HEK293T (cell line): ENCODE measurements at regions not wholly inside any gene's neighbourhood (a gene's known extent, or its start where the extent isn't known, plus 50 kb on each side); places are given as distances from the start of the nearest gene placed in this dataset.

ENCODE experiments used
- BHLHE40 ChIP-seq: fragments of 450-650 bp; IDR thresholded peaks from 2 replicates; pipeline ENCODE4 v1.6.1; 2016; ENCODE audit warnings: mild to moderate bottlenecking, moderate library complexity, borderline replicate concordance
- CTBP1 ChIP-seq: fragments of 450-650 bp; IDR thresholded peaks from 2 replicates; pipeline ENCODE4 v1.6.1; 2016; ENCODE audit warnings: borderline replicate concordance
- ELF4 ChIP-seq: fragments of 450-650 bp; IDR thresholded peaks from 2 replicates; pipeline ENCODE4 v1.6.1; 2017; ENCODE audit warnings: antibody characterized with exemption
- FOXA1 ChIP-seq: fragments of 450-650 bp; IDR thresholded peaks from 2 replicates; pipeline ENCODE4 v1.6.1; 2016; ENCODE audit warnings: mild to moderate bottlenecking
- FOXK2 ChIP-seq: fragments of 450-650 bp; IDR thresholded peaks from 2 replicates; pipeline ENCODE4 v1.6.1; 2016; ENCODE audit warnings: mild to moderate bottlenecking
- FOXM1 ChIP-seq: fragments of 450-650 bp; IDR thresholded peaks from 2 replicates; pipeline ENCODE4 v1.6.1; 2017; ENCODE audit warnings: mild to moderate bottlenecking, borderline replicate concordance
- HDGF ChIP-seq: fragments of 450-650 bp; IDR thresholded peaks from 2 replicates; pipeline ENCODE4 v1.6.1; 2017; ENCODE audit warnings: antibody characterized with exemption, borderline replicate concordance
- L3MBTL2 ChIP-seq: fragments of 450-650 bp; conservative IDR thresholded peaks from 2 replicates; pipeline ENCODE4 v1.6.1; 2016; ENCODE audit warnings: mild to moderate bottlenecking
- LEF1 ChIP-seq: fragments of 450-650 bp; IDR thresholded peaks from 2 replicates; pipeline ENCODE4 v1.6.1; 2017; ENCODE audit warnings: mild to moderate bottlenecking, borderline replicate concordance
- NFRKB ChIP-seq: fragments of 450-650 bp; IDR thresholded peaks from 2 replicates; pipeline ENCODE4 v1.6.1; 2016; ENCODE audit warnings: mild to moderate bottlenecking, moderate library complexity
- SP1 ChIP-seq: fragments of 450-650 bp; IDR thresholded peaks from 2 replicates; pipeline ENCODE4 v1.6.1; 2017
- SUZ12 ChIP-seq: fragments of 450-650 bp; IDR thresholded peaks from 2 replicates; pipeline ENCODE4 v1.6.1; 2016; ENCODE audit warnings: mild to moderate bottlenecking
- TARDBP ChIP-seq: fragments of 450-650 bp; IDR thresholded peaks from 2 replicates; pipeline ENCODE4 v1.6.1; 2016
- TF ChIP-seq, protein P1 (sequence below): fragments of 450-650 bp; IDR thresholded peaks from 2 replicates; pipeline ENCODE4 v1.6.1; 2016

DNA sequence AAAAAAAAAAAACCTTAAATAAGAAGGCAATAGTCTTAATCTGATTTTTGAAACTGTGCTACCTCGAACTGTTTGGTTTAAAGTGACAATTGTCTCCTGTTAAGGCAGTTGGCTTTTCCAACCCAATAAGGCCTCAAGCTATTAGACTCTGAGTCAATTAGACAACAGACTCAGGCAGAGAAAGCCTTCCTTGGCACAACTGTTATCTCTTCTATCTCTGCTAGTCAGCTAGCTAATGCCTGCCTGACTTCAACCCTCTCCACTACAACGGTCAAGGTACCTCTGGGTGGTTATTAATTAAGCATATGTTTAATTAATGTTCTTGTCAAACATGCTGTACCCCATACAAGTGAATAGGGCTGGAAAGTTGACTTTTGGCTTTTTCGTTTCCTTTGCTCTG, 110.2 kb upstream of the NLGN1 start:
- TF ChIP-seq FOXA1 = no peak
- TF ChIP-seq SP1 = no peak
- no peak for TF ChIP-seq ELF4
- TF ChIP-seq TARDBP = no peak
- no peak for TF ChIP-seq NFRKB
- no peak for TF ChIP-seq SUZ12
- TF ChIP-seq, protein P1, sequence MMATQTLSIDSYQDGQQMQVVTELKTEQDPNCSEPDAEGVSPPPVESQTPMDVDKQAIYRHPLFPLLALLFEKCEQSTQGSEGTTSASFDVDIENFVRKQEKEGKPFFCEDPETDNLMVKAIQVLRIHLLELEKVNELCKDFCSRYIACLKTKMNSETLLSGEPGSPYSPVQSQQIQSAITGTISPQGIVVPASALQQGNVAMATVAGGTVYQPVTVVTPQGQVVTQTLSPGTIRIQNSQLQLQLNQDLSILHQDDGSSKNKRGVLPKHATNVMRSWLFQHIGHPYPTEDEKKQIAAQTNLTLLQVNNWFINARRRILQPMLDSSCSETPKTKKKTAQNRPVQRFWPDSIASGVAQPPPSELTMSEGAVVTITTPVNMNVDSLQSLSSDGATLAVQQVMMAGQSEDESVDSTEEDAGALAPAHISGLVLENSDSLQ = no peak
- TF ChIP-seq HDGF = no peak
- no peak for TF ChIP-seq L3MBTL2
- no peak for TF ChIP-seq BHLHE40
- no peak for TF ChIP-seq FOXK2
- TF ChIP-seq CTBP1 = no peak
- TF ChIP-seq LEF1 = no peak
- TF ChIP-seq FOXM1 = no peak
